IPS-15b (cell line): ENCODE measurements at regions not wholly inside any gene's neighbourhood (a gene's known extent, or its start where the extent isn't known, plus 50 kb on each side); places are given as distances from the start of the nearest gene placed in this dataset.

Experiments used
- H3K27me3 ChIP-seq: one replicate; pipeline ENCODE4 v1.6.1; 2013; ENCODE audit warnings: low read length; ENCODE audit not compliant: control insufficient read depth, insufficient read depth
- H3K36me3 ChIP-seq: one replicate; pipeline ENCODE4 v1.6.1; 2013; ENCODE audit warnings: low read length; ENCODE audit not compliant: control insufficient read depth, insufficient read depth
- H3K4me1 ChIP-seq: one replicate; pipeline ENCODE4 v1.6.1; 2013; ENCODE audit warnings: mild to moderate bottlenecking, low read length; ENCODE audit not compliant: control insufficient read depth, insufficient read depth
- H3K4me3 ChIP-seq: one replicate; pipeline ENCODE4 v1.5.1; 2013; ENCODE audit warnings: low read depth, low read length
- H3K9ac ChIP-seq: one replicate; pipeline ENCODE4 v1.6.1; 2013; ENCODE audit warnings: low read depth, mild to moderate bottlenecking, low read length
- H3K9me3 ChIP-seq: one replicate; pipeline ENCODE4 v1.6.1; 2013; ENCODE audit warnings: mild to moderate bottlenecking, low read length; ENCODE audit not compliant: control insufficient read depth, insufficient read depth

DNA sequence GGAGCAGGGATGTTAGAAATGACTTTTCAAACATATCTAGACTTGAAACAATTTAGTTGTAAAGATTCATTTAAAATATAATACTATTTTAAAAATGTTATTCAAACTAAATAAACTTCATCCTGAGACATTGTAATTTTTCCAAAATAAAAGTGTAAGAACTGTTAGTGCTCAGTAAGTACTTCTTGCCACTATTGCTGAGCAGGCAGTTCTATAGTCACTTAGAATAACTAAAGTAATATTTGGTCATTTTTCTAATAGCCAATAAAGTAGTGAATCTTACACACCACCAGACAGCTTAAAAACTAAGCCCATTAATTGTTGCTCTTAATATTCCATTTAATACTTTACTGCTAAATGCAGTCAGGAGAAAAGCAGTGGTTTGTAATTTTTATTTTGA, 1120.0 kb upstream of the CDH10 start:
- H3K4me3 ChIP-seq = no peak overlapping the region
- no peaks in the 10 kb centered on the region for H3K27me3 ChIP-seq
- H3K4me1 ChIP-seq = no peaks in the 10 kb centered on the region
- H3K9me3 ChIP-seq = no peaks in the 10 kb centered on the region
- no peaks in the 10 kb centered on the region for H3K36me3 ChIP-seq
- H3K9ac ChIP-seq = no peak overlapping the region

DNA sequence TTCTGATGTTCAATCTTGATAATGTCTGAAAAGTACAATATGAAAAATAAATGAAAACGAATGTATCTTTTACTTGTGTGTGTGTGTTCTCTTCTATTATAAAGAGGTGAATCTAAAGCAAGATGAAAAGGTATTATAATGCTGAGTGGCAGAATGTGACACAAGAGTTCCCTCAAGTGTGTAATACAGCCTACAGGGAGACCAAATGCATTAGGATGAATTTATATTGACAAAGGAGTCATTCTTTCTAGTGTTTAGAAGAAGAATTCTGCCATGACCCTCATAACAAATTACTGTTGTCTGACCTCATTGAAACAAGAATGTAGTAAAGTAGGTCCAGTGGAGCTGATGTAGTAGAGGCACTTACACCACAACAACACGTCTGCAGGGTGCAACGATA, 1119.0 kb upstream of the CDH10 start:
- Histone ChIP-seq H3K9ac (no peak overlapping the region), H3K4me3 (no peak overlapping the region), H3K27me3 (no peaks in the 10 kb centered on the region), H3K4me1 (no peaks in the 10 kb centered on the region), H3K36me3 (no peaks in the 10 kb centered on the region), H3K9me3 (no peaks in the 10 kb centered on the region)

DNA sequence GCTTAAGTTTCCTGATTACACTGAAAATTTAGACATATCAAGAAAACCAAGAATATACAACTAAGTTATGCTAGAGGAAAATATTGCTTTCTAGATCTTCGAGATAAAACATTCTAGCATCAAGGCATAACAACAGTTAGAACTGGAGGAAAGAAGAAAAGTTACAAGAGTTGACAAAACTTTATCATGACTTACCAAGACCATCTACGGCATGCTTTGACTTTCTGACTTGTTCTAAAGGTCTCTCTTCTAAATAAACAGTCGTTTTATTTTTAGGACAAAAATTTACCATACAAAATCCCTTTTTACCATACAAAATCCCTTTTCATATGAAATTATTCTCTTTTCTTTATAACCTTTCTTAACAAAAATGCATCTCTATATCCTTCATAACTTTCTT, 1110.1 kb upstream of the CDH10 start:
- Histone ChIP-seq H3K4me3 (no peak overlapping the region), H3K9me3 (peaks cover 15% of the 10 kb centered on the region), H3K9ac (no peak overlapping the region), H3K36me3 (no peaks in the 10 kb centered on the region), H3K27me3 (no peaks in the 10 kb centered on the region), H3K4me1 (no peaks in the 10 kb centered on the region)

DNA sequence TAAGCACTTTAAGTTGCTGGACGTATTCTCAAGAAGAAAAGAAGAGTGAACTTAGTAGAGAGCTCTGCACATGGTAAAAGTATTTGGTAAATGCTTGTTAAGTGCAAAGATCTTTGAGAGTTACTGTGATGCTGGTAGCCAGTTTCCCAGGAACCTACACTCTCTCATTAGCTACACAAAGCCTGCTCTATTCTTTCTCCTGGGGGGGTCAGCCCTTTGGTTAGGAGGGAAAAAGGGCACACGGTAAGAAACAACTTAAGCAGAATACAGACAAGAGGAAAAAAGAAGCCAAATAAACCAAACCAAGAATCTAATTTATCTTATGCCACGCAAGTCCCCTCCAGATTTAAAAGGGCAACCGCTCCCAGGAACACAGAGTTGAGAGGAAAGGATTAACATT, 1100.1 kb upstream of the CDH10 start:
- Histone ChIP-seq H3K9me3 (no peaks in the 10 kb centered on the region), H3K27me3 (no peaks in the 10 kb centered on the region), H3K4me1 (peaks cover 3% of the 10 kb centered on the region), H3K36me3 (no peaks in the 10 kb centered on the region), H3K9ac (no peak overlapping the region), H3K4me3 (no peak overlapping the region)

DNA sequence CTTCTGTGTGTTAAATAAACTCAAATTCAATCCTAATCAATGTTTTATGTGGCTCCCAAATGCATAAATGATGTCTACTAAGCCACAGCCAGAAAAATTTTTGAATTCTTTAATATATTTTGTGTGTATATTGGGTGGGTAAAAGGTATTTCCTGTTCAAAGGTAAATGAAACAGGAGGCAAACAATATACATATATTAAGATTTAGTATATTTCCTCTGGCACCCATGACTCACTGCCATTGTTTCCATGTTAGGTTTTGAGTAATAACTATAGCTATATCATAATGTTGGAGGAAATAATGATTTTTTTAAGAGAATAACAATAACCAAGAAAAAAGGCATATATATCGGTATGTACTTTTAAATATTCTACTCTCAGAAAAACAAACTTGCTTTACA, 1071.9 kb upstream of the CDH10 start:
- H3K36me3 ChIP-seq = no peaks in the 10 kb centered on the region

DNA sequence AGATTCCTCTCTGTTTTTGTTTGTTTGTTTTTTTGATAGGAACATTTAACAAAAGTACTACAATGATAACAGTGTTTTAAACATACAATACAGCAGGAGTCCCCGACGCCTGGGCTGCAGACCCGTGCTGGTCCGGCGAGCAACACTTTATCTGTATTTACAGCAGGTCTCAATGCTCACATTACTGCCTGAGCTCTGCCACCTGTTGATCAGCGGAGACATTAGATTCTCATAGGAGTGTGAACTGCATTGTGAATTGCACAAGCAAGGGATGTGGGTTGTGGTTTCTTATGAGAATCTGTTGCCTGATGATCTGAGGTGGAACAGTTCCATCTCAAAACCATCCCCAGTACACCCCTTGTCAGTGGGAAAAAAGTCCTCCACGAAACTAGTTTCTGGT, 1068.5 kb upstream of the CDH10 start:
- Histone ChIP-seq H3K4me1 (peaks cover 2% of the 10 kb centered on the region), H3K9me3 (no peaks in the 10 kb centered on the region), H3K9ac (no peak overlapping the region), H3K36me3 (no peaks in the 10 kb centered on the region), H3K27me3 (no peaks in the 10 kb centered on the region), H3K4me3 (no peak overlapping the region)

More for the DNA sequence above, 1071.9 kb upstream of the CDH10 start:
- H3K9me3 ChIP-seq = no peaks in the 10 kb centered on the region
- H3K27me3 ChIP-seq = no peaks in the 10 kb centered on the region
- H3K4me1 ChIP-seq = no peaks in the 10 kb centered on the region
- H3K9ac ChIP-seq = no peak overlapping the region
- no peak overlapping the region for H3K4me3 ChIP-seq

DNA sequence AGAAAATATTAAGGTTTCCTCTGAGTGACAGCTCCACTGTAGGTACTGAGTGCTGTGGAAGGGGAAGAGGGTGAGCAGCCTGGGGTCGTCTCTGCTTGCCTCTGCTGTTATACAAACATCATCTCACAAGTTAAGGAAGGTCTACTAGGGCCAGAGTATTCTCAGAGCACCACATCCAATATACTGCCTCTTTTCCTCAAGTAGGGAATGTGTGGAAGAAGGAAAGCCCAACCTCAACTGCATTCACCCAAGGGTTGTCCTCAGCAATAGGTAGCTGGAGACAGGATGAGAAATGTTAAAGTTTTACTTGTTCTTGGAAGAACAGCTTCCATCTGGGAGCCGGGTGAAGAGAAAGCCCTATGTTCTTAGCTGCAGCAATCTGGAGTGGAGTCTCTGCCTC, 1062.3 kb upstream of the CDH10 start:
- H3K4me1 ChIP-seq = peaks cover 2% of the 10 kb centered on the region
- H3K27me3 ChIP-seq = no peaks in the 10 kb centered on the region
- no peaks in the 10 kb centered on the region for H3K9me3 ChIP-seq
- H3K9ac ChIP-seq = no peak overlapping the region
- H3K4me3 ChIP-seq = no peak overlapping the region
- H3K36me3 ChIP-seq = no peaks in the 10 kb centered on the region

DNA sequence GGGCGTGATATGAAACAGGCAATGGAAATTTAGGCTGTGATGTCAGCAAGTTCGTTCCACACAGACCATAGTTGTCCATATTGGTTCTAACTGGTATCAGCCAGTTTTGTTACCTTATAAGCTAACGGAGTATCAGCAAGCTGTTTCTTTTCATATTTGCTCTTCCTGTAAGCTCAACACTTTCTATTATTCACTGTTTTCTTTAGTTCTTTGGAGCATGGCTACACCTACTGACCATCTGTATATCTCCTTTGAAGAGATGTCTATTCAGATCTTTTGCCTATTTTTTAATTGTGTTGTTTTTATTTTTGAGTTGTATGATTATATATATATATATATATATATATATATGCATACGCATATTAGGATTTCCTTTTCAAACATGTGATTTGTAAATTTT, 1057.2 kb upstream of the CDH10 start:
- Histone ChIP-seq H3K9me3 (no peaks in the 10 kb centered on the region), H3K4me3 (no peak overlapping the region), H3K4me1 (no peaks in the 10 kb centered on the region), H3K36me3 (no peaks in the 10 kb centered on the region), H3K27me3 (no peaks in the 10 kb centered on the region), H3K9ac (no peak overlapping the region)

DNA sequence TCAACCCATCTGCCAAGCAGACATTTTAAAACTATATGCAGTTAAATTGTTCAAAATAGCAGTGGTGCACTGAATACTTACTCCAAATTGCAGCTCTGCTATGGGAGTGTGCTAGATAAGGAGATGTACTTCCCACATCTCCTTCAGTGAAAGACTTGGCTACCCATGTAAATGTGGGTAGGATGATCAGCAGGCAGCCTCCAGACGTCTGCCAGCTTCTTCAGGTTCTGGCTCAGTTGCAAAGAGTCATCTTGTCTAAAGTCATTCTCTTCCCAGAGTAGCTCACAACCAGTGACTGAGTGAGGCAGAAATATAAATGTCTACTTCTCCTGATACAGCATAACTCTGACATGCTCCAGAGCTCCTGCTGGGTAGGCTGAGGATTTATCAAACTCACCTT, 1050.0 kb upstream of the CDH10 start:
- H3K27me3 ChIP-seq = no peaks in the 10 kb centered on the region
- no peaks in the 10 kb centered on the region for H3K4me1 ChIP-seq
- H3K9ac ChIP-seq = no peak overlapping the region
- H3K4me3 ChIP-seq = no peak overlapping the region
- H3K36me3 ChIP-seq = no peaks in the 10 kb centered on the region
- H3K9me3 ChIP-seq = no peaks in the 10 kb centered on the region

DNA sequence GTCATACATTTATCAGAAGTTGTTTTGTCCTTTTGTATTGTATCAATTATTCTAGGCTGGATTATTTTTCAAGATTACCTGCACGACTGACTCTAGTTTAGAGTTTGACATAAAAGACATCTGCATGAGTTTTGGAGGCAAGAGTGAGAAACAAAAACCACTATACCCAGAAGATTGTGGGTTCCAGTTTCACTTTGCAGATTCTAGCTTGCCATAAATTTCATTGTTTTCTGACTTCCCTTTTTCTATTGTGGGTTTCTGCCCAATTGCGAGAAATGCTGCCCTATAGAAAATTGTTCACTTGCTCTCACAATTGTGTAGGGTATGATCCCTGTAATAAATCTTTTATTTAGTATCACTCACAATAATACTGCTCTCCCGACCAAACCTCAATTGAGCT, 1043.4 kb upstream of the CDH10 start:
- H3K4me1 ChIP-seq = no peaks in the 10 kb centered on the region
- H3K4me3 ChIP-seq = no peak overlapping the region
- no peaks in the 10 kb centered on the region for H3K27me3 ChIP-seq
- H3K9ac ChIP-seq = no peak overlapping the region
- no peaks in the 10 kb centered on the region for H3K36me3 ChIP-seq
- H3K9me3 ChIP-seq = no peaks in the 10 kb centered on the region

DNA sequence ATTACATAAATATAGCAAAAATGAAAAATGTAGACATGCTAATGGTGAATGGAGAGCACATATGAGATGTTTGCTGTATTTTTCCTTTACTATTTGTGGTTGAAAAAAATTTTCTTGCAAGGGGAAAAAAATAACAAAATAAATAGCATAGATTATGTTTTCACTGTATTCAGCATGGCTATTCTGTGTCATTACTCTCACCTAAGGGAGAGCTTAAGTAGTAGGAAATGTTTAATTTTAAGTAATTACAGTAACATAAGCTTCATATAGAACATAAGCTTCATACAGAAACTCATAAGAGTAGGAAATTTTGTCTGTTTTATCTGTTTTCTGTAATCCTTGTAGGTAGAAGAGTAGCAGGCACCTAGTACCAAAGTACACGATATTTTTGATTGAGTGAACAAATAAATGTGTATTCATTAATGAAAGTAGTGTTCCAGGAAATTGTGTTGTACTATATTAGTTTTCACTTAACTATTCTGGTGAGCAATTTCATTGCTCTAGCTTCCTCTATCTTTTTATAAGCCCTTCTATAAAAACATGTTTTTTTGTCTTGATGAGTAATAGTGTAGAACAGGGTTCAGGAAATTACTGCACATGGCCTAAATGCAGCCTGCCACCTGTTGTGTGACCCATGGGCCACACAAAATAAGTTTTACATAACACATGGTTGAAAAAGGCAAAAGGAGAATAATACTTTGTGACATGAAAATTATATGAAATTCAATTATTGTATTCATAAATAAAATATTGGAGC, 1025.0 kb upstream of the CDH10 start:
- Histone ChIP-seq H3K4me3 (no peak overlapping the region), H3K9me3 (no peaks in the 10 kb centered on the region), H3K36me3 (no peaks in the 10 kb centered on the region), H3K9ac (no peak overlapping the region), H3K4me1 (no peaks in the 10 kb centered on the region), H3K27me3 (no peaks in the 10 kb centered on the region)

DNA sequence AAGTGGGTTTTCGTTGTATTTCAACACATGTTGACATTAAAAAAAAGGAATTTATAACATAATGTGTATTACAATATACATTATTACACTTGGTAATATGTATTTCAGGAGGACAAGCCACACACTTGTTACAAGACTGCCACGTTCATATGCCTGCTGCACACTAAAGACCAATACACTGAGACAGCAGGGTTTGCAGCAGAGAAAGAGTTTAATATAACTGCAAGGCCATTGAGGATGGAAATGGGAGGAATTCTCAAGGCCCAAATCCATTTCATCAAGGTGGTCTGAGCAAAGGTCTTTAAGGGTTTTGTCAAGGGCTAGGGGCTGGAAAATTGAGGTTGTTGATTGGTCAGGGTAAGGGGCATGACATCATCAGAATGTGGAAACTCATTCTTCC, 1017.8 kb upstream of the CDH10 start:
- Histone ChIP-seq H3K9ac (no peak overlapping the region), H3K36me3 (no peaks in the 10 kb centered on the region), H3K4me1 (no peaks in the 10 kb centered on the region), H3K27me3 (no peaks in the 10 kb centered on the region), H3K4me3 (no peak overlapping the region), H3K9me3 (no peaks in the 10 kb centered on the region)
